GM18907 (cell line): ENCODE measurements at regions not wholly inside any gene's neighbourhood (a gene's known extent, or its start where the extent isn't known, plus 50 kb on each side); places are given as distances from the start of the nearest gene placed in this dataset.
"Not testable (repeated sequence)": the region's sequence is repeated elsewhere in the genome, so short reads cannot be mapped to it uniquely, and the experiment has no call there.

Experiments used
- ATAC-seq: cut with Tn5 transposase; IDR thresholded peaks from one replicate; pipeline ENCODE4 v1.9.1; 2021; ENCODE audit warnings: mild to moderate bottlenecking, moderate library complexity; ENCODE audit not compliant: unreplicated experiment

GRCh38 chr4:186954509-186954908 is 230.9 kb upstream of the FAT1 start:
- ATAC-seq: no peak

- no peak for ATAC-seq
Observed at GRCh38 chr4:186954956-186955355, 231.3 kb upstream of the FAT1 start.

- no peak for ATAC-seq
Observed at GRCh38 chr4:186957952-186958555, 234.4 kb upstream of the FAT1 start.

GRCh38 chr4:186958726-186959350 is 235.2 kb upstream of the FAT1 start:
- no peak for ATAC-seq

- ATAC-seq: no peak
Observed at GRCh38 chr4:186979961-186980745, 256.5 kb upstream of the FAT1 start.

GRCh38 chr4:186981161-186981560 is 257.5 kb upstream of the FAT1 start:
- ATAC-seq: no peak

GRCh38 chr4:186982160-186982559 is 258.5 kb upstream of the FAT1 start:
- no peak for ATAC-seq

GRCh38 chr4:186984105-186984644 is 260.5 kb upstream of the FAT1 start:
- ATAC-seq: no peak

- ATAC-seq: no peak
Observed at GRCh38 chr4:186999686-187000085, 276.0 kb upstream of the FAT1 start.

- ATAC-seq: no peak
Observed at GRCh38 chr4:187000281-187000680, 276.6 kb upstream of the FAT1 start.

GRCh38 chr4:187002133-187002532 is 278.5 kb upstream of the FAT1 start:
- not testable (repeated sequence) for ATAC-seq

- no peak for ATAC-seq
Observed at GRCh38 chr4:187004628-187005027, 281.0 kb upstream of the FAT1 start.

GRCh38 chr4:187006189-187006618 is 282.5 kb upstream of the FAT1 start:
- ATAC-seq: no peak

- ATAC-seq: no peak
Observed at GRCh38 chr4:187010052-187010451, 286.4 kb upstream of the FAT1 start.

- ATAC-seq: no peak
Observed at GRCh38 chr4:187016101-187016500, 292.4 kb upstream of the FAT1 start.

- no peak for ATAC-seq
Observed at GRCh38 chr4:187017147-187017546, 293.5 kb upstream of the FAT1 start.

- no peak for ATAC-seq
Observed at GRCh38 chr4:187019896-187020295, 296.2 kb upstream of the FAT1 start.

- no peak for ATAC-seq
Observed at GRCh38 chr4:187020676-187021075, 297.0 kb upstream of the FAT1 start.

- ATAC-seq: no peak
Observed at GRCh38 chr4:187021436-187022205, 298.0 kb upstream of the FAT1 start.

- no peak for ATAC-seq
Observed at GRCh38 chr4:187027272-187027671, 303.6 kb upstream of the FAT1 start.

- no peak for ATAC-seq
Observed at GRCh38 chr4:187042251-187042650, 318.6 kb upstream of the FAT1 start.
